ENCODE measurements at regions not wholly inside any gene's neighbourhood (a gene's known extent, or its start where the extent isn't known, plus 50 kb on each side); places are given as distances from the start of the nearest gene placed in this dataset.

DNA sequence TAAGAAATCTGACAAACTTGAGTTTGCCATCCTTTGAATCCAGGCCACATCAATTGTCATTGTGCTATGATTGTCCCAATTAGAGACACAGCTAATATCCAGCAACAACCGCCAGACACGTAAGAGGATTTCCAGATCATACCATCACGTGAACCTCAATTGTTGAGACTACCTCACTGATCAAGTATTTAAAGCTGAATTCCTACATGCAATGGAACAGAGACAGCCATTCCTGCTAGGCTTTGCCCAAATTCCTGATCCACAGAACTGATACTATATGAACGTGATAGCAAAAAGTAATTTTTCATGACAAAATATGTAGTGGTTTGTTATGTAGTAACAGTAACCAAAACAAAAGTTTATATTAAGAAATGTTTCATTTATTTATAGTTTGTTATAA lies 657.7 kb downstream of the PRR16 start:
- H4K91ac ChIP-seq (ENCODE audit: insufficient read depth, low read depth, low read length), result no peak overlapping the region
- no peak overlapping the region for H3K4ac ChIP-seq (ENCODE audit: low read depth, low read length)
- no peaks in the 10 kb centered on the region for H3K9me1 ChIP-seq (ENCODE audit: insufficient read depth, low read length)
- H3K9ac ChIP-seq (ENCODE audit: low read depth, low read length), result no peak overlapping the region
- dilution Hi-C loops (cut with HindIII; ENCODE audit: low sequenced_read_pairs, unreplicated experiment), result no loop called here
- ChIA-PET CTCF (no interaction called here), POLR2A (ENCODE audit: unreplicated experiment) (no interaction called here)
- intact Hi-C loops (cut with micrococcal nuclease), result loop anchor here (5.0 kb wide), 1 partner anchor 114 kb away; no protein-coding TSS in a partner anchor
- H3K4me3 ChIP-seq (ENCODE audit: insufficient read depth, low read depth, low read length), result no peak overlapping the region
- H2BK20ac ChIP-seq (ENCODE audit: low read depth, low read length), result no peak overlapping the region
- no peak overlapping the region for H3K27ac ChIP-seq (ENCODE audit: insufficient read depth, low read length)
- H3K23ac ChIP-seq (ENCODE audit: low read depth, low read length), result no peak overlapping the region
- WGBS, 2 experiments (ENCODE audit: extremely low coverage in 2 of 2, insufficient read length in 1 of 2), result 100% methylated on average over 2 of the region's 4 CpGs; no CpG with 5 or more reads in 1 of the 2 experiments
- no peak overlapping the region for H4K8ac ChIP-seq (ENCODE audit: low read depth in 2 of 2, low read length in 2 of 2)
- no peak overlapping the region for H3K18ac ChIP-seq (ENCODE audit: low read depth, low read length)
- TF ChIP-seq SMC3 (IDR thresholded peaks at IDR 0.05; ENCODE audit: low read depth, low read length) (no peak), MAFK (IDR thresholded peaks at IDR 0.05; ENCODE audit: low read depth, low read length) (no peak), CHD1 (IDR thresholded peaks at IDR 0.05; ENCODE audit: low read depth, low read length) (no peak), NFE2L2 (IDR thresholded peaks at IDR 0.05; ENCODE audit: low read depth, low read length) (no peak), FOS (IDR thresholded peaks at IDR 0.05; ENCODE audit: low read depth, low read length) (no peak), RCOR1 (IDR thresholded peaks at IDR 0.05; ENCODE audit: insufficient replicate concordance, low read length) (no peak), RFX5 (IDR thresholded peaks at IDR 0.05; ENCODE audit: low read depth, low read length) (no peak), BHLHE40 (IDR thresholded peaks at IDR 0.05; ENCODE audit: low read depth, low read length) (no peak), MAZ (IDR thresholded peaks at IDR 0.05; ENCODE audit: borderline replicate concordance, low read depth, low read length) (no peak), POLR2A (IDR thresholded peaks at IDR 0.05; ENCODE audit: low read depth, low read length) (no peak), MXI1 (IDR thresholded peaks at IDR 0.05; ENCODE audit: borderline replicate concordance, low read depth, low read length) (no peak), RAD21 (IDR thresholded peaks at IDR 0.05; ENCODE audit: low read length) (no peak)
- TF ChIP-seq, protein P1, sequence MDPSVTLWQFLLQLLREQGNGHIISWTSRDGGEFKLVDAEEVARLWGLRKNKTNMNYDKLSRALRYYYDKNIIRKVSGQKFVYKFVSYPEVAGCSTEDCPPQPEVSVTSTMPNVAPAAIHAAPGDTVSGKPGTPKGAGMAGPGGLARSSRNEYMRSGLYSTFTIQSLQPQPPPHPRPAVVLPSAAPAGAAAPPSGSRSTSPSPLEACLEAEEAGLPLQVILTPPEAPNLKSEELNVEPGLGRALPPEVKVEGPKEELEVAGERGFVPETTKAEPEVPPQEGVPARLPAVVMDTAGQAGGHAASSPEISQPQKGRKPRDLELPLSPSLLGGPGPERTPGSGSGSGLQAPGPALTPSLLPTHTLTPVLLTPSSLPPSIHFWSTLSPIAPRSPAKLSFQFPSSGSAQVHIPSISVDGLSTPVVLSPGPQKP (IDR thresholded peaks at IDR 0.05; ENCODE audit: borderline replicate concordance, low read depth, low read length), result no peak
- TF ChIP-seq, protein P2, sequence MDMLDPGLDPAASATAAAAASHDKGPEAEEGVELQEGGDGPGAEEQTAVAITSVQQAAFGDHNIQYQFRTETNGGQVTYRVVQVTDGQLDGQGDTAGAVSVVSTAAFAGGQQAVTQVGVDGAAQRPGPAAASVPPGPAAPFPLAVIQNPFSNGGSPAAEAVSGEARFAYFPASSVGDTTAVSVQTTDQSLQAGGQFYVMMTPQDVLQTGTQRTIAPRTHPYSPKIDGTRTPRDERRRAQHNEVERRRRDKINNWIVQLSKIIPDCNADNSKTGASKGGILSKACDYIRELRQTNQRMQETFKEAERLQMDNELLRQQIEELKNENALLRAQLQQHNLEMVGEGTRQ (IDR thresholded peaks at IDR 0.05; ENCODE audit: low read depth, low read length), result no peak
- TF ChIP-seq, protein P3, sequence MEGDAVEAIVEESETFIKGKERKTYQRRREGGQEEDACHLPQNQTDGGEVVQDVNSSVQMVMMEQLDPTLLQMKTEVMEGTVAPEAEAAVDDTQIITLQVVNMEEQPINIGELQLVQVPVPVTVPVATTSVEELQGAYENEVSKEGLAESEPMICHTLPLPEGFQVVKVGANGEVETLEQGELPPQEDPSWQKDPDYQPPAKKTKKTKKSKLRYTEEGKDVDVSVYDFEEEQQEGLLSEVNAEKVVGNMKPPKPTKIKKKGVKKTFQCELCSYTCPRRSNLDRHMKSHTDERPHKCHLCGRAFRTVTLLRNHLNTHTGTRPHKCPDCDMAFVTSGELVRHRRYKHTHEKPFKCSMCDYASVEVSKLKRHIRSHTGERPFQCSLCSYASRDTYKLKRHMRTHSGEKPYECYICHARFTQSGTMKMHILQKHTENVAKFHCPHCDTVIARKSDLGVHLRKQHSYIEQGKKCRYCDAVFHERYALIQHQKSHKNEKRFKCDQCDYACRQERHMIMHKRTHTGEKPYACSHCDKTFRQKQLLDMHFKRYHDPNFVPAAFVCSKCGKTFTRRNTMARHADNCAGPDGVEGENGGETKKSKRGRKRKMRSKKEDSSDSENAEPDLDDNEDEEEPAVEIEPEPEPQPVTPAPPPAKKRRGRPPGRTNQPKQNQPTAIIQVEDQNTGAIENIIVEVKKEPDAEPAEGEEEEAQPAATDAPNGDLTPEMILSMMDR (conservative IDR thresholded peaks at IDR 0.05; ENCODE audit: low read depth, low read length), result no peak
- H3K4me1 ChIP-seq (ENCODE audit: control insufficient read depth, insufficient read depth, low read length), result no peaks in the 10 kb centered on the region
- H2BK120ac ChIP-seq (ENCODE audit: low read depth, low read length), result no peak overlapping the region
- in situ Hi-C loops (cut with MboI; ENCODE audit: low sequenced_read_pairs), result no loop called here
- H2AK9ac ChIP-seq (replicated peaks; ENCODE audit: low read depth, low read length, poor library complexity), result no peak overlapping the region
- no peaks in the 10 kb centered on the region for H3K27me3 ChIP-seq (ENCODE audit: control insufficient read depth, insufficient read depth, low read length)
- H3K36me3 ChIP-seq (ENCODE audit: control insufficient read depth, insufficient read depth, low read length), result no peaks in the 10 kb centered on the region
- H4K5ac ChIP-seq (ENCODE audit: low read depth, low read length), result no peak overlapping the region
- H3K9me3 ChIP-seq (ENCODE audit: control insufficient read depth, insufficient read depth, low read length), result no peaks in the 10 kb centered on the region
- ATAC-seq (ENCODE audit: low read depth), result no peak
- no peak for DNase-seq
- H2AK5ac ChIP-seq (ENCODE audit: low read depth, low read length), result no peak overlapping the region
- no peaks in the 10 kb centered on the region for H4K20me1 ChIP-seq (ENCODE audit: insufficient read depth, low read length)
- no peaks in the 10 kb centered on the region for H3K79me1 ChIP-seq (ENCODE audit: low read depth in 1 of 2, low read length in 2 of 2)
- H2BK15ac ChIP-seq (ENCODE audit: low read depth, low read length), result no peak overlapping the region
- H2BK5ac ChIP-seq (ENCODE audit: low read depth, low read length, poor library complexity, severe bottlenecking), result no peak overlapping the region
- no peak overlapping the region for H2AFZ ChIP-seq (replicated peaks; ENCODE audit: low read length, poor library complexity)
- H3K14ac ChIP-seq (replicated peaks; ENCODE audit: low read depth, low read length), result no peak overlapping the region
- no peak overlapping the region for H3K56ac ChIP-seq (ENCODE audit: extremely low read depth, insufficient read depth, low read length)
- no TSS peak for BruUV-seq (replicated peaks)
- H3K4me2 ChIP-seq (ENCODE audit: low read depth, low read length), result no peak overlapping the region

Measured in IMR-90 (cell line).